Mucosa of rectum (tissue), 2 donors: ENCODE measurements at regions not wholly inside any gene's neighbourhood (a gene's known extent, or its start where the extent isn't known, plus 50 kb on each side); places are given as distances from the start of the nearest gene placed in this dataset.

Source experiments
- H3K27ac ChIP-seq, 2 donors: one replicate each; pipeline ENCODE4 v1.7.0; 2013; ENCODE audit warnings: inconsistent platforms in 2 of 2, low read depth in 2 of 2, low read length in 2 of 2
- H3K27me3 ChIP-seq, 2 donors: one replicate each; pipeline ENCODE4 v1.7.0; 2013; ENCODE audit warnings: low read length in 2 of 2; ENCODE audit not compliant: control insufficient read depth in 2 of 2, insufficient read depth in 2 of 2
- H3K36me3 ChIP-seq, 2 donors: one replicate each; pipeline ENCODE4 v1.7.0; 2013; ENCODE audit warnings: low read length in 2 of 2; ENCODE audit not compliant: control insufficient read depth in 2 of 2, insufficient read depth in 2 of 2
- H3K4me1 ChIP-seq, 2 donors: one replicate each; pipeline ENCODE4 v1.7.0; 2013; ENCODE audit warnings: low read length in 2 of 2, mild to moderate bottlenecking in 1 of 2; ENCODE audit not compliant: control insufficient read depth in 2 of 2, insufficient read depth in 2 of 2
- H3K4me3 ChIP-seq, 2 donors: one replicate each; pipeline ENCODE4 v1.7.0; 2013; ENCODE audit warnings: low read length in 2 of 2
- H3K9ac ChIP-seq, 2 donors: one replicate each; pipeline ENCODE4 v1.7.0; 2013; ENCODE audit warnings: low read length in 2 of 2, low read depth in 1 of 2, mild to moderate bottlenecking in 1 of 2
- H3K9me3 ChIP-seq, 2 donors: one replicate each; pipeline ENCODE4 v1.7.0; 2013; ENCODE audit warnings: low read length in 2 of 2; ENCODE audit not compliant: control insufficient read depth in 2 of 2
- donor health status: healthy.
- donor health status: Normal muscosa, but diverticular disease.

DNA sequence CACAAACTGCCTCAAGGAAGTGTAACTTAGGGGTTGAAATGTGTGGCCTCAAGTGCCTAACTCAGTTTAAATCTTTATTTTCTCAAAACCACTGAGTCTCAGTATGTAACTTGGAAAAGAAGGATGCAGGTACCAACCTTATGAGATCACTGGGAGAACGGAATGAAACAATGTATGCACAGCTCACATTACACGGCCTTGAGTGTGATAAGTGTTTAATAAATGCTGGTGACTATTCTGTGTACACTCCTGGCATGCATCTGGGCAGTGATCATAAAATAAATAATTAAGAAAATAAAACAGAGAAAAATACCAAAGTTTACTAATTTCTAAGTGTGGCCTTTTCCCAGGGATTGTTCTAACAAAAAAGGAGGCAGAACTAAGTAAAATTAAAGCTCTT, 974.5 kb upstream of the FLRT2 start:
- peaks cover 0 to 8% of the 10 kb centered on the region in 2 donors for H3K9me3 ChIP-seq
- no peaks in the 10 kb centered on the region for H3K27me3 ChIP-seq
- no peaks in the 10 kb centered on the region for H3K36me3 ChIP-seq
- H3K27ac ChIP-seq = no peak overlapping the region
- no peaks in the 10 kb centered on the region for H3K4me1 ChIP-seq
- H3K9ac ChIP-seq = no peak overlapping the region
- no peak overlapping the region for H3K4me3 ChIP-seq

DNA sequence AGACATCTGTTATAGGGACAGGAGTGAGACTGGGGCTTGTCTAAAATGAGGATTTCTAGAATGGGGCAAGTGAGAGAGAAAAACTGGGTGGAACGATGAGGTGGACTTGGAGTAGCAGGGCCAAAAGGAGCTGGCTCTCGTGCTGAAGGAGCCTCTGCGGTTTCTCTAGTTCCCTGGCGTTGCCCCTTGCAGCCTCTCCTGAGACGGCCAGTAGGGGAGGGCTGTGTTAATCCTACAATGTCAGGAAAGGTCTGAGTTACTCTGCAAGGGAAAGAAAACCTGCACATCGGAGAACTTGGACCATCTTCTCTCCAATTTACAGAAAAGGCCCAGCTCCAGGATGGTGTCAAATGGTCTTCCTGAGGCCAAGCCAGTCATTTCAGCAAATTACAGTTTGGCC, 963.8 kb upstream of the FLRT2 start:
- H3K27ac ChIP-seq = no peak overlapping the region
- no peaks in the 10 kb centered on the region for H3K36me3 ChIP-seq
- H3K27me3 ChIP-seq = no peaks in the 10 kb centered on the region
- no peak overlapping the region for H3K4me3 ChIP-seq
- H3K9me3 ChIP-seq = no peaks in the 10 kb centered on the region
- no peaks in the 10 kb centered on the region for H3K4me1 ChIP-seq
- H3K9ac ChIP-seq = no peak overlapping the region

DNA sequence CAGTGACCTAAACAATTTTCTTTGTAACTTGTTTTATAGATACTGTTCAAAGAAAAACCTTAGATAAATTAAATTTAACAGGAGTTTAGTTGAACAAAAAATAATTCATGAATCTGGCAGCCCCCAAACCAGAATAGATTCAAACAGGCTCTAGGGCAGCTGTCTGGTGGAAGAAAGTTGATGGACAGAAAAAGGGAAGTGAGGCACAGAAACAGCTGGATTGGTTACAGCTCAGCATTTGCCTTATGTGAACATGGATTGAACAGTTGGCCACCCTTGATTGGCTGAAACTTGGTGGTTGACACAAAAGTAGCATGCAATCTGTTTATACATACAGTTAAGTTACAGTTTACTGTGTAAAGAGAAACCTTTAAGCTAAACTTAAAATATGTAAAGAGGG, 954.3 kb upstream of the FLRT2 start:
- Histone ChIP-seq H3K9ac (no peak overlapping the region), H3K27ac (no peak overlapping the region), H3K4me1 (no peaks in the 10 kb centered on the region), H3K9me3 (peaks cover 0 to 2% of the 10 kb centered on the region in 2 donors), H3K27me3 (no peaks in the 10 kb centered on the region), H3K36me3 (no peaks in the 10 kb centered on the region), H3K4me3 (no peak overlapping the region)

DNA sequence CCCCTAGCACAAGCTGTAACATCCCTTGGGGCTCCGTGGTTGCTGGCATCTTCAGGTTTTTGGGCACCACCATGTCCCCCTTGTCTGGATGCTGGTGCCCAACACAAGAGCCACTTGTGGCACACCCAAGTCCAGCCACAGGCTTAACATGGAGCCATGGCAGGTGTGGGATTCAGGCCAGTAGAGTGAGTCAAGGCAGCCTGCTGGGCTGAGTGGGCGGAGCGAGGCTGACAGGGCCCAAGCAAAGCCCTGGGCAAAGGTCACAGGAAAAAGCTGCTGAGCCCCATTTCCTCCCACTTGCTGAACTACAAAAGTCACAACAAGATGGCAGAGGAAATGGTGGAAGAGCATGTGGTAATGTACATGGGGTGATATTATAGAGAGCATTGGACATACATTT, 950.7 kb upstream of the FLRT2 start:
- Histone ChIP-seq H3K36me3 (no peaks in the 10 kb centered on the region), H3K4me3 (no peak overlapping the region), H3K27me3 (no peaks in the 10 kb centered on the region), H3K4me1 (no peaks in the 10 kb centered on the region), H3K9ac (no peak overlapping the region), H3K27ac (no peak overlapping the region), H3K9me3 (no peaks in the 10 kb centered on the region)

DNA sequence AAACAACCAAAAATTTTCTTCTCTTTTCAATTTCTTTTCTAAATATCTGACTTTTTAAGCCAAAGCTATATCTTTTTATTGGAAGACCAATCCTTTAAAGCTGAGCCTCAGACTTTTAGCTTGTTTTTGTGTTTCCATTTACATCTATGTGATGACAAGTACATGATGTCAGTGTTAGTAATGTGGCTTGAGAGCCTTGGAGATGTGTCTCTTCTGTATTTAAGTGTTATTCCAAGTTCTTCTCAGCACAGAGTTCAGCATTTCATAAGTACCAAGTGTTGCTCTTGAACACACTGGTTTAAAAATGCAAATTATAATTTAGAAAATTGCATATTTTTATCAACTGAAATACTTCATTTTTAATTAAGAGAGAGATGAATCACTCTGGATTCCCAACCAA, 948.9 kb upstream of the FLRT2 start:
- Histone ChIP-seq H3K9ac (no peak overlapping the region), H3K4me3 (no peak overlapping the region), H3K27ac (no peak overlapping the region), H3K4me1 (no peaks in the 10 kb centered on the region), H3K36me3 (no peaks in the 10 kb centered on the region), H3K27me3 (no peaks in the 10 kb centered on the region), H3K9me3 (no peaks in the 10 kb centered on the region)

DNA sequence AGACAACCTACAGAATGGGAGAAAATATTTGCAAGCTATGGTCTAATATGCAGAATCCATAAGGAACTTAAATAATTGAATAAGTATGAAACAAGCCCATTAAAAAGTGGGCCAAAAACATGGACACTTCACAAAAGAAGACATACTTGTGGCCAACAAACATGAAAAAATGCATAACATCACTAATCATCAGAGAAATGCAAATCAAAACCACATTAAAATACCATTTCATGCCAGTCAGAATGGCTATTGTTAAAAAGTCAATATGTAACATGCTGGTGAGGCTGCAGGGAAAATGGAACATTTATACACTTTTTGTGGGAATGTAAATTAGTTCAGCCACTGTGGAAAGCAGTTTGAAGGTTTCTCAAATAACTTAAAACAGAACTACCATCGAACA, 945.4 kb upstream of the FLRT2 start:
- Histone ChIP-seq H3K9me3 (no peaks in the 10 kb centered on the region), H3K9ac (no peak overlapping the region), H3K36me3 (no peaks in the 10 kb centered on the region), H3K27ac (no peak overlapping the region), H3K4me1 (no peaks in the 10 kb centered on the region), H3K4me3 (no peak overlapping the region), H3K27me3 (no peaks in the 10 kb centered on the region)

DNA sequence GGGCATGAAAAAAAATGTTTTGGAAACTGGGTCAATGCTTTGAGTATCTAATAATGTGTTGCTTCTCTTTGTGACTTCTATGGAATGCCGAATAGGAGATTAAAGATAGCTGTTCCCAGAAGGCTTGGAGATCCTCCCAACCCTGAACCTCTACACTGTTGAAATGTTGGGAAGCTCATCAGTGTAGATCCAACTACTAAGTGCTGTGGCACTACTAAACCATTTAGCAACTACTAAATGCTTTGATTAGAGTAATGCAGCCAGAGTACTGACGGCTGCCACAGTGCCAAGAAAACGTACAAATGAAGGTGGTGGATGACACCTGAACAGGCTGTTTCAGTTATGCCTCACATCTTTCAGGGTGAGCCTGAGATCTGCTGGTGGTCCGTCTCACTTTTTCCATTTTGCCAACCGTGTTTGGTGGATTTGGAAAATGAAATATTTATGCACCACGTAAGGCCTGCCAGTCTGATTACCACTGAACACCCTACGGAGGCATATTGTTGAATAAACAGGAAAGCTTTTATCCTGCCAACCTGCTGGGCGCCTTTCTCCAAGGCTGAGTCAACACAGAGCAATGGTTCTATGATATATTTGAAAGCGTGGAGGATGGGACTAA, 938.0 kb upstream of the FLRT2 start:
- Histone ChIP-seq H3K4me1 (no peaks in the 10 kb centered on the region), H3K27me3 (no peaks in the 10 kb centered on the region), H3K36me3 (no peaks in the 10 kb centered on the region), H3K4me3 (no peak overlapping the region), H3K27ac (no peak overlapping the region), H3K9me3 (no peaks in the 10 kb centered on the region), H3K9ac (no peak overlapping the region)

DNA sequence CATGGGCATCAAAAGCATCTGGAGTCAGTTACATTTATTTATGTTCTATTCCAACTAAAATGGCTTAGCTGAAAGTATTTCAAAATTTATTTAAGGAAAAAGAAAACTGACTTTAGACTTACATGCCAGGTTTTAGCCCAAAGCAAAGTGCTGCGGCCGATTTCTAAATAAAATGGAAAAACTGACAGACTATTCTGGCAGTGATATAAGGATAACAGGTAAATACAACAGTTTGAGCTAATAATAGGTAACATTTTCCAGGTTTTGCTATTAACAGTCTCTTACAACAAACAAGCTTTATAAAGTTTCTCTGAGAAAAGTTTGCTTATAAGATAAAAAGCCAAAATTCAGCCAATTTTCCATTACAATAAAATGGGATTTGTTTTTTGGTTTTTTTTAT, 937.2 kb upstream of the FLRT2 start:
- Histone ChIP-seq H3K9ac (no peak overlapping the region), H3K4me3 (no peak overlapping the region), H3K27ac (no peak overlapping the region), H3K9me3 (no peaks in the 10 kb centered on the region), H3K27me3 (no peaks in the 10 kb centered on the region), H3K36me3 (no peaks in the 10 kb centered on the region), H3K4me1 (no peaks in the 10 kb centered on the region)

DNA sequence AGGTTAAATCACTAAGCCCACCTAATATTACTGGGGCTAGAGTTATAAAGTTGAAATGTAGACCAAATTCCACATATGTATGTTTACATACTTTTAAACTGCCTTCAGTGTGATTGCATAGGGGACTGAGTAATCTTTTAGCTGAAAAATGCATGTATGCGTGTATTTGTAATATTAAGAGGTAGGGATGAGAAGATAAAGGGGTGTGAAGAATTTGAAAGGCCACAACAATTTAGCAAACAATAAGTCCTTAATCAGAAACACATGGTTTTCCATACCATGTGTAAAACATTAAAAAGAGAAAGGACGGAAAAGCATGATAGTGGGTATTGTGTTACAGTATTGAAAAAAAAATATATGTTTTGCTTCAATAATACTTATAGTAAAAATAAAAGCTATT, 919.9 kb upstream of the FLRT2 start:
- Histone ChIP-seq H3K4me3 (no peak overlapping the region), H3K27me3 (no peaks in the 10 kb centered on the region), H3K4me1 (no peaks in the 10 kb centered on the region), H3K36me3 (no peaks in the 10 kb centered on the region), H3K9me3 (no peaks in the 10 kb centered on the region), H3K9ac (no peak overlapping the region), H3K27ac (no peak overlapping the region)

DNA sequence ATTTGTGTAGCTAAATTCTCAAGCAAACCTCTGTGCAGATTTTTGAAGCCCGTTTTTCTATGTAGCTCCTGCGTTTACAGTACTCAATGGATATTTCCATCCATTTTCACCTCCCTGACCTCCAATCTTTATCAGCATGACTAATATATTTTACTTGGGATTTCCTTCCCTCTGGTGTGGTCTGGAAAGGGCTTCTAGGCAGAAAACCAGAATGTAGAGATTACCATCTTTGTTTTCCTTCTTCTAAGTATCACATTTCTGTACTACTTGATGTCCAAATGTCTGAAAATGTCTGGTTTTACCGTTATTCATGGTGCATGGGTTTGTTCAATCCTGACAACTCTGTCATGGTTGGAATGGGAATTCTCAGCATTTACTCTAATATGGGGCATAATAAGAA, 907.6 kb upstream of the FLRT2 start:
- Histone ChIP-seq H3K4me3 (no peak overlapping the region), H3K9ac (no peak overlapping the region)

DNA sequence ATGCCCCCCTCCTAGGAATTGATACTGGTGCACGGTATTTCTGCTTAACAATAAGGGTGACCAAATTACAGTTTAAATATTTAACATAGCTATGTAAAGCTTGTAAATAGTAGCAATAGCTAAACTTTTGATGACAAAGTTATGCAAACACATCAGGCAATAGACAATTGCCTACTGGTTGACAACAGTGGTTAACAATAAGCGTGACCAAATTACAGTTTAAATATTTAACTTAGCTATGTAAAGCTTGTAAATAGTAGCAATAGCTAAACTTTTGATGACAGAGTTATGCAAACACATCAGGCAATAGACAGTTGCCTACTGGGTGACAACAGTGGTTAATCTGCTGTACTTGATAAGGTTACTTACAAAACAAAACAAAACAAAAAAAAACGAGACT, 886.5 kb upstream of the FLRT2 start:
- H3K4me1 ChIP-seq = no peaks in the 10 kb centered on the region
- no peaks in the 10 kb centered on the region for H3K9me3 ChIP-seq
- no peak overlapping the region for H3K4me3 ChIP-seq
- H3K9ac ChIP-seq = no peak overlapping the region
- H3K36me3 ChIP-seq = no peaks in the 10 kb centered on the region
- no peak overlapping the region for H3K27ac ChIP-seq
- no peaks in the 10 kb centered on the region for H3K27me3 ChIP-seq

More for the DNA sequence above, 907.6 kb upstream of the FLRT2 start:
- Histone ChIP-seq H3K27me3 (no peaks in the 10 kb centered on the region), H3K27ac (no peak overlapping the region), H3K9me3 (no peaks in the 10 kb centered on the region), H3K4me1 (no peaks in the 10 kb centered on the region), H3K36me3 (no peaks in the 10 kb centered on the region)
